ENCODE measurements at regions not wholly inside any gene's neighbourhood (a gene's known extent, or its start where the extent isn't known, plus 50 kb on each side); places are given as distances from the start of the nearest gene placed in this dataset.

DNA sequence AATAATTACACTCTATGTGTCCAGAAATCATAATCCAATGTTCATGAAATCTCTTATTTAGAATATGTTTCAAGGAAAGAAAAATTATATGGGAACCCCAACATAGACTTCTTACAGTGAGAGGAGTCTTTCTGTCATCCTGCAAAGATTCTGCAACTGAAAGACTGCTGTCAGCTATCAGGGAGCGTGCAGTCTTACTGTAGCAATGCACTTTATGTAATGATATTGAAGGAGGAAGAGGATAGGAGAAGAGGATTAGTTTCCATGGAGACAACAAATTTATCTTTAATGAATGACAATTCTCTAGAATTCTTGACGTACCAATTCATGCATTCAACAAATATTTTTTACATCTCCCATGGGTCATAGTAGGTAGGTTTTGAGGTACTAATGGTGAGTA is 61.3 kb upstream of the MYT1L start:
- no peak for DNase-seq

DNA sequence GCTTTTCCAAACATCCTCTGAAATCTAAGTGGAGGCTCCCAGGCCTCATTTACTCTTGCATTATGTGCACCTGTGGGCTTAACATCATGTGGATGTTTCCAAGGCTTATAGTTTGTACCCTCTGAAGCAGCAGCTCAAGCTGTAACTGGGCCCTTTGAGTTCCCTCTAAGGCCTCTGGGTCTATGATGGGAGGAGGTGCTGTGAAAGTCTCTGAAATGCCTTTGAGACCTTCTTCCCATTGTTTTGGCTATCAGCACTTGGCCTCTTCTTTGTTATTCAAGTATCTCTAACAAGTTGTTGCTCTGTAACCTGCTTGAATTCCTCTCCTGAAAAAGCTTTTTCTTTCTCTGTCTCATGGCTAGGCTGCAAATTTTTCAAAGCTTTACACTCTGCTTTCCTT is 58.1 kb upstream of the MYT1L start:
- no peak for DNase-seq
